ENCODE measurements at regions not wholly inside any gene's neighbourhood (a gene's known extent, or its start where the extent isn't known, plus 50 kb on each side); places are given as distances from the start of the nearest gene placed in this dataset.
"Not testable (repeated sequence)": the region's sequence is repeated elsewhere in the genome, so short reads cannot be mapped to it uniquely, and the experiment has no call there.

DNA sequence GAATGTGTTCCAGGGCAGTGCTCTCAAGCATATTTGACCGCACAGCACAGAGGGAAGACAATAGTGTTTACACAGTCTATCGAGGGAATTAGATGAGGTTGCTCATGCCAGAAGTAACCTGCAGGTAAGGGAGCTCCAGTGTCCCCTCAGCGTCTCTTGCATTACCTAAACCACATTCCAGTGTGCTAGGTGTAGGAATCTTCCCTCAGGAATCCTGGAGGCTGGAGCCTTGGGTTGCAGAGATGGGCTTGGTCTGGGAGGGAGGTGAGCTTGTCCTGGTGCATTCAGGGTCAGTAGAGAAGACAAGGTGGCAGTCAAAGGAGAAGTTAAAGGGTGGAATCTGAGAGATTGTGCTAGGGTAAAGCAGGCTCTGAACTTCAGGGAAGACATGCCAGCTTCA is 56.3 kb downstream of the SOX14 start:
- no peak for DNase-seq (ENCODE audit: low spot score)

DNA sequence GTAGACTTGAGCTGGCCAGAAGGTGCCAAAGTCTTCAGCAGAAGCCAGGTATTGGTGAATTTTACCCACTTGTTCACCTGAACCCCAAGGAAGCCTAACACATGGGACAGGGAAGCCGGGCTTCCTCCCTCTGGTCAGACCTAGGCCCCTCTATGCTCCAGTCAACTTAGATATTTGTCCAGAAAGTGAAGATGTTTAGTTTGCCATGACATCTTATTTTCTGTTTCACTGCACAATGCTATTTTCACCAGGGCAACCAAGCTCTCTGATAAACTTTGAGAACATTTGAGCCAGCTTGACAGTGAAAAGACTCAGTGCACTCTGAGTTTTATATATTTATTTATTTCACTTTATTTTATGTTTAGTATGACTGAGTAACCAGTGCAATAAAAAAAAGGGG is 71.0 kb downstream of the SOX14 start:
- no peak for DNase-seq (ENCODE audit: low spot score)

DNA sequence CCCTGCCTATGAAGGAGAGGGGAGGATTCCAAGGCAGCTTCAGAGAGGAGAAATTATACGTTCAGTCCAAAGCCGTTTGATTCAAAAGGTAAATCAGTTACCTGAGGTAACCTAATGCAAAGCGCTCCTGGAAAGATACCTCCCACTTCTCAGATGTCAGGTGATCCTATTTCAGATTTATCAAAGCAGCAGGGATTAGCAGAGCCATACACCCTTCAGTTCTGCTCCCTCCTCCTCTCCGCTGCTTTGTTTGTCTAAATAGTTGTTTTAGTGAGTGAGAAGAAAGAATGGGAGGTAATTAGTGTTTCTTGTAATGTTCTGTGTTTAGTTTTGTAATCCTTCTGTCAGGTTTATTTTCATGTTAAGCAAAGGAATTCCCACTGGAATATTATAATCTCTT is 81.1 kb downstream of the SOX14 start:
- DNase-seq (ENCODE audit: low spot score) = no peak

DNA sequence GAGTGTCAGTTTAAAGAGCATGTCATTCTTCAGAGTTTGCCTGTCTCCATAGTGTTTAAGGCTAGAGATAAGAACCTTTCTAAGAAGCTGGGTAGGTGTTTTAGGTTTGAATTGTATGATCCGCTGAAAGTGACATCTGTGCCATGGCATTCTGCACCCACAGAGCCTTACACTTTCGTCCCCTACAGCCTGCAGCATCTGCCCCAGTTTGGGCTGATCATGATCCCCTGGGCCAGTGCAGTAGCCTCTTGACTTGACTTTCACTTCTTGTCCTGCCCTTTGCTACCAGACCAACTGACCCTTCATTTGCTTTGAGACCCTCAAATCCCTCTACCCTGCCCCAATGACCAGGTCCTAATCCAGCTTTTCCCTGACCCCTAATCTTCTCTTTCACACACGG is 81.6 kb downstream of the SOX14 start:
- DNase-seq (ENCODE audit: low spot score) = no peak

DNA sequence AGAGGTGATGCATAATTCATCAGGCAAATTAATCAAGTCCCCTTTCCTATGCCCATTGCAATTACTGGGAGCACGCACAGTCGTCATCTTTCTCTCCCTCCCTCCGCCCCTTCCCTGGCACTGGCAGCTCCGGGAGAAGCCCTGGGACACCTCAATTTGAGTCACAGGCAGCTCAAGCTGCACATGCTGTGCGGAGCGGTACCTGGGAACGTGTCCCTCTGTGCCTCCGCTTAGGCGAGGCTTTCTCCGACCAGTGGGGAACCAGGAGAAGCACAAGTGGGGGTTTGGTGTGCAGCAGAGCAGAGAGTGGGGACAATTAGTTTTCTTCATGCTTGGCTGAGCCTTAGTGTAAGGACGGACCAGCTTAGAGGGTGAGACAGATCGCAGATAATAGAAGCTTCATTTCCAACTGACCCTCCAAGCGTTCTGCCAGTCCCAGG is 88.3 kb downstream of the SOX14 start:
- DNase-seq (ENCODE audit: low spot score) = no peak

DNA sequence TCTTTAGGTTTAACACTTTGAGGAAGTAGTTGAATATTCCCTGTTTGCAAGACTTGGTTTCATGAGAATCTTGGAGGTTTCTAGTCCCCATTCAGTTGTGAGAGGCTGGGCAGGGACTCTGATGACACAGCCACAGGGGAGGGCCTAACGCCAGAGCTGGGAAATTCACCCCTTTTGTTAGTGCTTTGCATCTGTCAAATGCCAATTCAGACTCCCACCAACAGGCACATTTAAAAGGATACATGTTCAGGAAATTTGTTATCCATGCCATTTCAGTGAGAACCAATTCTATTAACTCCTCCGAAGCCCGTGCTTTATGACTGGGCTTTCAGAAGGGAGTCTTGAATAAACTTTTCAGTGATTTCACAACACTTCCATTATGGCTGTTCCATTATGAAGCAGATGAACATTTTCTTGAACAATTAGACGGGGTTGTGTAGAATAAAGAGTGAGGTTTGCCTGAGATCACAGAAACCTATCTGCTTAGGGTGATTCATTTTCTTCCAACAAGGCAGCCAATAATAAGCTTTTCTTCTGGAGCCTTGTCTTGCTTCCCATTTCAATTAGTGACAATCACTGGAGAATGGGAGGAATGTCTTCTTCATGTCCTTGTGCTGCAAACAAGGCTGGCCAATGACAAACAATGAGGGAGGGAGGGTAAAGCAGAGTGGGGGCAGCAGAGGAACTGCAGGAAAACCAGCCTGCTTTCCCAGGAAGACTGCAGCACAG is 90.6 kb downstream of the SOX14 start:
- DNase-seq (ENCODE audit: low spot score) = no peak

DNA sequence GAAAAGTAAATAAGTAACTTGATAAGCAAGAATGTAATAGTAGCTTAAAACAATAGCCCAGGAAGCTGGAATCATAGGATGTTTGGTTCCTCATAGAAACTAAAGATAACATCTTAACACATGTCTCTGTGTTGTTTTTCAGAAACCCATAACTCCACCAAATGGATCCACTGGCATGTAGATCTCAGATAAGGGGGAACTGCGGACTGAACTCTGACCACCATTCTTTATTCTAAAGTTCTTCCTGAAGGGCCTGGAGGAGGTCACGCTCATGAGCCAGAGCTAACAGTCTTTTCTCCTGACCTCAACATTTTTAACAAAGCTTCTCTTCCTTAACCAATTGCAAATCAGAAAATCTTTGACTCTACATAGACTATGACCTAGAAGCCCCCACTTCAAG is 101.9 kb downstream of the SOX14 start:
- DNase-seq (ENCODE audit: low spot score) = no peak

DNA sequence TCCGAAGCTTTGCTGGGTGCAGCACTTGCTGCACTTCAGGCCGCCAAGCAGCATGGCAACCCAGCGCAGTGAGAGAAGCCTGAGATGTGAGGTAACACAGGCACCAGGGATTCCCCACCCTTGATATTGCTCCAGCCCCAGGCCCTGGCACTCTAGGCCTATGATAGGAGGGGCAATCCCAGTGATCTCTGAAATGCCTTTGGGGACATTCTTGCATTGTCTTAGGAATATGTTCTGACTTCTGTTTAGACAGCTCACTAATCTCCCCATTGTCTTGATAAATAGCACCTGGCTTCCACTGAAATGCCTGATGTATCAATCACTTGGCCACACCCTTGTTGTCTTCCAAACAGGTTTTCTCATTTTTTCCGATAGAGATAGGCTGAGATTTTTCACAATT is 102.8 kb downstream of the SOX14 start:
- no peak for DNase-seq (ENCODE audit: low spot score)

DNA sequence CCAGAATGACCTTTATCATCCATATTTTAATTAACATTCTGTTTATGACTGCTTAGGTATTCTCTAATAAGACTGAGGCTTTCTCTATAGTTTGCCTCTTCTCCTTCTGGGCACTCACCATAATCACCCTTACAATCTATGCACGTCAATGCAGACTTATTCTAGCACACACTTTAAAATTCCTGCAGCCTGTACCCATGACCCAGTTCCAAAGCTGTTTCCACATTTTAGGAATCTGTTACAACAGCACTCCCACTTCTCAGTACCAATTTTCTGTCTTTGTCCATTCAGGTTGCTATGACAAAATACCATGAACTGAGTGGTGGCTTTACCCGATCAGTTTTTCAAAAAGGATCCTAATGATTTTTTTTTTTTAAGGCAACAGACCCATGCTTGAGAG is 103.5 kb downstream of the SOX14 start:
- no peak for DNase-seq (ENCODE audit: low spot score)

DNA sequence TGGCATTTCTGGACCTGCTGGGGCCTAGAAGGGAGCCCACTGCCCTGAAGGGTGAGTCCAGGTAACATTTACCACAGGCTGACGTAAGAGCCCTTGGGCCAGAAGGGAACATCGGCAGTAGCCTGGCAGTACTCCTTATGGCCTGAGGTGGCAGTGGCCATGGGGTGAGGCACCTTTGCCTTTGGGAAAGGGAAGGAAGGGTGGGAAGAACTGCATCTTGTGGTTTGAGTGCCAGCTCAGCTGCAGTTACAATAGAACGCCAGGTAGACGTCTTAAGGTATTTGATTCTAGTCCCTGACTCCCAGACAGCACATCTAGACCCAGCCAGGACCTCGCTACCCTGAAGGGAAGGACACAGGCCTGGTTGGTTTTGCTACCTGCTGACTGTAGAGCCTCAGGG is 104.9 kb downstream of the SOX14 start:
- DNase-seq (ENCODE audit: low spot score) = no peak

DNA sequence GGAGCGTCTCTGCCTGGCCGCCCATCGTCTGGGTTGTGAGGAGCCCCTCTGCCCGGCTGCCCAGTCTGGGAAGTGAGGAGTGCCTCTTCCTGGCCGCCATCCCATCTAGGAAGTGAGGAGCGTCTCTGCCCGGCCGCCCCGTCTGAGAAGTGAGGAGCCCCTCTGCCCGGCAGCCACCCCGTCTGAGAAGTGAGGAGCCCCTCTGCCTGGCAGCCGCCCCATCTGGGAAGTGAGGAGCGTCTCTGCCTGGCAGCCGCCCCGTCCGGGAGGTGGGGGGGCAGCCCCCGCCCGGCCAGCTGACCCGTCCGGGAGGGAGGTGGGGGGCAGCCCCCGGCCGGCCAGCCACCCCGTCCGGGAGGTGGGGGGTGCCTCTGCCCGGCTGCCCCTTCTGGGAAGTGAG is 108.5 kb downstream of the SOX14 start:
- DNase-seq (ENCODE audit: low spot score) = not testable (repeated sequence)

DNA sequence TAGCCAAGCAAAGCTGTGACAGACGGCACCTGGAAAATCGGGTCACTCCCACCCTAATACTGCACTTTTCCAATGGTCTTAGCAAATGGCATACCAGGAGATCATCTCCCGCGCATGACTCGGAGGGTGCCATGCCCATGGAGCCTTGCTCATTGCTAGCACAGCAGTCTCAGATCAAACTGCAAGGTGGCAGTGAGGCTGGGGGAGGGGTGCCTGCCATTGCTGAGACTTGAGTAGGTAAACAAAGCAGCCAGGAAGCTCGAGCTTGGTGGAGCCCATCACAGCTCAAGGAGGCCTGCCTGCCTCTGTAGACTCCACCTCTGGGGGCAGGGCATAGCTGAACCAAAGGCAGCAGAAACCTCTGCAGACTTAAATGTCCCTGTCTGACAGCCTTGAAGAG is 113.1 kb upstream of the CLDN18 start:
- DNase-seq (ENCODE audit: low spot score) = not testable (repeated sequence)

DNA sequence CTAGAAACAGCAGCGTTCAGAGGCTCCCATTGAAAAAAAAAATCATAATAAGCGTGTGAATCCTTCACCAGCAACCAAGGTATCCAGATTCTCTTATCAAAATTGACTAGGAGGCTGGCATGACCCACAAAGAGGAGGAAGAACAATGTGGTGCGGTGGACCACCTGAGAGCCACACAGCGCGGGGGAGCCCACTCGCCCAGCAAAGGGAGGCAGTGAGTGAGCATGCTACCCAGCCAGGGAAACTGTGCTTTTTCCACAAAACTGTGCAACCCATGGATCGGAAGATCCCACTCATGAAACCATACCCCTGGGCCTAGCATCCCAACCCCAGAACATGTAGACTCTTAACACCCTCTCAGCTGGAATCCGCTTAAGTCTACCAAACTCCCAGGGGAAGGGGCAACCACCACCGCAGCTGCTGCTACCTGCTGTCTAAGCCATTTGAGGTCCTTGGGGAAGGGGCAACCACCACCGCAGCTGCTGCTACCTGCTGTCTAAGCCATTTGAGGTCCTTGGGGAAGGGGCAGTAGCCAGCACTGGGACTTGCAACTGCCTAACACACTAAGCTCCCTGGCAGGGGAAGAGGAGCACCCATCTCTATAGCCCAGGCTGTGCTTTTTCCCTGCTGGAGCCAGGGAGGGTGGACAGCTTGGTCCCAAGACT is 102.8 kb upstream of the CLDN18 start:
- no peak for DNase-seq (ENCODE audit: low spot score)

DNA sequence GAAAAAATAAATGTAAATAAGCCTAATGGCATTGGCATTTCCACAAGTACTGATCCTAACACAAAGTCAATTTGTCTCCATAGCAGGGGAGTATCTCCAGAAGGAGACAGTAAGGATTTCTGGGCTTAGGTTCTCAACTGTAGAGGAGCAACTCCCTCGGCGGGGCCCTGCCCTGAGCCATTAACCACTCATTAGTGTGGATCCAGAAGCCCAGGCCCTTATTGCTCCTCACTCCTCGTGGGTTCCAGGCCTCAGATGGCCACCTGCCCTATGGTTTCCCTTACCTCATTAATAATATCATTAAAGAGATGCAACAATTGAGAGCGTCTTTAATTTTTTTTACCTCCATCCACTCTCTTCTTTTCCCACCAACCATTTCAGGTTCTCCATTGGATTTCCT is 85.3 kb upstream of the CLDN18 start:
- DNase-seq (ENCODE audit: low spot score) = no peak

DNA sequence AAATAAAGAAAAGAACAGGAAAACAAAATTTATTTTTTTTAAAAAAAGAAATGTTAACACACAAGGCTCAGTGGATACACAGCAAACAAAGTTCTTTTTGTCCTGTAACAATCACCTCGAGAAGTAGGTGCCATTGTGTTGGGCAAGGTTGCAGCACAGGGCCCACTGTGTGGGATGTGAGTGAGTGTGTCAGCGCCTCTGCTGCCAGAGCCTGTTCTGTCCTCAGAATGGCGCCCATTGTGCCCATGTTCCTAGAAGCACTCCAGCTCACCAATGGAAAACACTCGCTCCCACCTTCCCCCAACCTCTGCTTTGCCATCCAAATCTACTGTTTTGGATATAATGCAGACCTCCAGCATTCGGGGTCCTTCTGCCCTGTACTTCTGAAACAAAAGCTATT is 84.9 kb upstream of the CLDN18 start:
- DNase-seq (ENCODE audit: low spot score) = no peak

DNA sequence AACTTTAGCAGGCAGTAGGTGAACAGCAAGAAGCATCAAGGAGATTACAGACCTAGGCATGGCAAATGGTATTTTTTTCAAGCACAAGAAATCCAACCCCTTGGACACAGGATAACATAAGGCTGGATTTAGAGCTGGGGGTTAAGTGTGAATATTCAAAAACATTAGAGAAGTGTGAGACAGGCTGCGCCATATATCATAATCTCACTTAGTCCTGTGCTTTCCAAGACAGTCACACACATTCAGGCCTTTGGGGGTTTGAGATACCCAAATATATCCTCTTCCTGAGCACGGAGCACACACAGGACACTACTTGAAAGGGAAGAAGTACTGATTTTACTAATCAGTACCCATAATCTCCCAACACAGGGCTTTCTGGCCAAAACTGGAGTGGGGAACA is 83.0 kb upstream of the CLDN18 start:
- DNase-seq (ENCODE audit: low spot score) = no peak

DNA sequence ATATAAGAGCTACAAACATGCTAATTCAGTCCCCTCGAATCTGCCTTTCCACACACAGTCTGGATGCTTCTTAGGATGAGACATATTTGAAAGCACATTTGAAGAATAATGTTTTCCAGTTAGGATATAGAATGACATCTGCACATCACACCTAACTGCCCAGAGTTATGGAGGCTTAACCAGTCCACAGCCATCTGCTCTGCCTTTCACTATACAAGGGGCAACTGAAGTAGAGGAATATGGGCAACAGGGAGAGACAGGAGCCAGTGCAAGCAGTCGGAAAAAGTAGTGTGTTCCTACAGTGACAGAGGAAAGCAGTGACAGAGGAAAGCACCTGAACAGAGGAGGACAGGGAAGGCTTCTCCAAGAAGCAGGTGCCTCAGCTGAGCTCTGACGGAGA is 79.0 kb upstream of the CLDN18 start:
- DNase-seq (ENCODE audit: low spot score) = no peak

DNA sequence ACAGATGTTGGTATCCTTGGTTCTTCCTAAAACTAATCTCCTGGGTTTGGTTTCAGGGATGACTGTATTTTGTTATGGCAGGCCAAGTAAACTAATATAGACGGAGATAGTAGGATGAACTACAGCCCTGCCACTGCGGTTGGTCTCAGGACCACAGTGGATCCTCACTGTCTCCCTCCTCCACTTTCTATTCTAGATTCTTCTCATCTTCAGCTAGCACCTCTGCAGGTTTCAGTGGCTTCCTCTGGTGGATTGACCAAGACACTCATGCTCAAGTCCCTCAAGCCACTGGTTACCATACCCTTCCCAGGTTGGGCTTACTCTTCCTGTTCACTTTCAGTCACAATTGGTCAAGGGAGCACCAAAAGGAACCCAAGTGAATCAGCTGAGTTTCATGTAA is 71.1 kb upstream of the CLDN18 start:
- no peak for DNase-seq (ENCODE audit: low spot score)

DNA sequence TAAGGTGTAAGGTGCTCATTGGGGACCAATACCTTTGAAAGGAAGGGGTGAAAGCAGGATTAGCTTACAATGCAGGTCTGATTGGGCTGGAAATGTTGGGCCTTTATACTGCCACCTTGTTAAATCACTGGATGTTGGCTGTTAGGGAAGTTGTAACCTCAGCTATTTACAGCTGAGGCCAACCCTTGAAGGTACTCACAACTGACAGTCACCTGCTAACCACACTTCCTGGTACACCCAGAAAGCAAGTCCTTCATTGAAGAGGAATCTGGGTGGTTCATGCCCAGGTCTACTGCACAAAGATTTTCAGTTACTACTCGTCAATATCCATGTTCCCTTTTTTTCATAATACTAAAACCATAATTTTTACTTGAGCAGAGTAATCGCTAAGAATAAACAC is 65.4 kb upstream of the CLDN18 start:
- DNase-seq (ENCODE audit: low spot score) = no peak

DNA sequence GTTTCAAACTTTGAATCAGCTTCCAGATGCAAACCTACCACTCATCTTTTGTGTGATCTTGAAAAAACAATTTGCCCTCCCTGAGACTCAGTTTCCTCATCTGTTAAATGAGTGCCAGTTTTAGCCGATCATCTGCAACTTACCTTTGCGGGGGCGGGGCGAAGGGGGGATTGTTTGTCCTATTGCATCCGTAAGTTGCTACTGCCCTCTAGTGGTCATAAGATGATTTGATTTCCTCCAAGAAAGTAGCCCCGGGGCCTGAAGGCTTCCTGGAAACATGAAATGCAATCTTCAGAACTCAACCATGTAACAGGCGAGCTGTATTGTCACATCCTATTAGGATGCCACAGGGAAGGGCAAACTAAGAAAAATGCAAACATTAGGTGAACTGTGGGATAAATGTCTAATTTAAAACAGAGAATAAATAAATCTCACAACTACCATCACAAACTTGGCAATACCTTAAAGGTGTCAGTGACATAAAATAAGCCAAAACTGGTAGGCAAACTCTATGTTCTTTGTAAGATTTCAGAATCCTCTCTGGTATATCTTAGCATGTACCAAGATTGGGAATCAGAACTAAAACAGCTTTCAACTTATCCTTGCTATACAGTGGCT is 63.5 kb upstream of the CLDN18 start:
- DNase-seq (ENCODE audit: low spot score) = peak; percentile 35

DNA sequence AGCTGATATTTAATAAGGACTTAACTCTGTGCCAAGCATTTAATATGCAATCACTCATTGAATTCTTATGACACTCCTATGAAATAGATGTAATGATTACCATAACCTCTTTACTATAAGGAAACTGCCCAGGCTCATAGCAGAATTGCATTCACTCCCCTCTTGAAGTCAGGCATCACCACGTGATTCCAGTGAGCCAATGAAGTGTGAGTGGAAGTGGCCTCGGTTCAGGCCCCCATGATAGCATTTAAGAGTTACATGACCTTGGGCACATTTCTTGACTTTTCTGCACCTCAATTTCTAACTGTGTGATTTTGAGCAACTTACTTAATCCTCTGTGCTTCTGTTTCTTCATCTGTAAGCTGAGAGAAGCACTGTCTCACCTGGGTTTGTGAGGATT is 62.8 kb upstream of the CLDN18 start:
- DNase-seq (ENCODE audit: low spot score) = no peak

DNA sequence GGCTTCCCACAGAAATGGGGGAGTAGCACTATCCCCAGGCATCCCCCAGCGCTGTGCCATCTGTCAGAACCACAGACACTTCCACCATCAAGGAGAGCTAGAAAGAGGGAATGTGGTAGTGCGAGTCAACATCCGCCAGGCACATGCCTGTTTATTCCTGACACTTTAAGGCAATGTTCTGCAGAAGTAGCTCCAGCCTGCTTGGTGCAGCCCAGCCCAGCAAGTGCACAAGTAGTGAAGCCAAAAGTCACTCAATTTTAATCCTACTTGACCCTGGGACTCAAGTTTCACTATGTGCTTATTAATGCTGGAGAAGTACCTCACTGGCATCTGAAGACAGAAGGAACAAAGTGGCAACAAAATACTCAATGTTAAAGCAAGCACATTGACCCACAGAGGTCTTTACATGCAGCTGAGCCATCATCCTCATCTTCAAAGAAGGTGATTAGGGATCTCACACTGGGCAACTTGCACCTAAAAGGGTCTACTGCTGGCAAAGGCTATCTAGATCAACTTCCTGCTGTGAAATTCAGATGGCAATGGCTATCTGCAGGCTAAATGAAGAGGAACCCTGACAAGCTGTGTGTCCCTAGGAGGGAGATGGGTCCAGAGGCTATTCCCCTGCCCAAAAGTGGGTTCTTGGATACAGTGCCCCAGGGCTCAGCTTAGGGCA is 61.4 kb upstream of the CLDN18 start:
- DNase-seq (ENCODE audit: low spot score) = no peak

DNA sequence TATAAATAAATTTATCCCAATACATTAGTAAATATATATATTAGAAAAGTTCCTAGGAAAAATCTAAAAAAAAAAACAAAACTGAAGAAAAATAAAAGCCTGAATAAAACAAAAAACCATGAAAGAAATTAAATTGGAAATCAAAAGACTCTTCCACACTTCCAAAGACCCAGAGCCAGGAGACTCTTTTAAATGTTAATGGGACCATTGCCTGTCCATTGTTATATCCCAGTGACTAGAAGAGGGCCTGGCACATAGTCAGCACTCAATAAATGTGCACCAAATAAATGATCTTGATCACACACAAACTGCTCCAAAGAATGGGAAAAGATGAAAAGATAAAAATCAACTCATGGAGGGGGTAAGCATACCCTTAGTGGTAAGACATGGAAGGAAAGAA is 51.3 kb upstream of the CLDN18 start:
- DNase-seq (ENCODE audit: low spot score) = no peak

Measured in HuH-7.5 (cell line).